ENCODE measurements at regions not wholly inside any gene's neighbourhood (a gene's known extent, or its start where the extent isn't known, plus 50 kb on each side); places are given as distances from the start of the nearest gene placed in this dataset.
A peak's percentile ranks its signal among the peaks of the same experiment; 100 is the strongest.
"Not testable (repeated sequence)": the region's sequence is repeated elsewhere in the genome, so short reads cannot be mapped to it uniquely, and the experiment has no call there.

GRCh38 chr20:25985597-25985996, 288.9 kb upstream of the ZNF337 start:
- no peak for DNase-seq

DNA sequence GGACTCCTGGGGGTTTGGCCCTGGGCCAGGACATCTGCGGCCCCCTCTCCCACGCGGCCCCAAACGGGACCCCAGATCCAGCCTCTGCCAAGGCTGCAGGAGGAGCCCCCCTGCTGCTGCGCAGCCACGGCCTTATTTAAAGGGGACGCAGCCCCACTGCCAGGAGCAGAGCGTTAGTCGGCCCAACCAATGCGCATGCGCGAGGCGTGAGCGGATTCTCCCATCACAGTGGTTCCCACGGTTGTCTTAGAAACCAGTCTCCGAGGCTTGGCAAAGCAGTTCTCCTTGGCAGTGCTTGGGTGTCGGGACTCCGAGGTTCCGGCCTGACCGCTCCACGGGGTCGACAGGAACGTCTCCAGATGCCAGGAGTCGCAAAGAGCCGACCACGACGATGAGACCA, 288.3 kb upstream of the ZNF337 start:
- DNase-seq = peak; percentile 82

- not testable (repeated sequence) for DNase-seq
These were observed 286.0 kb upstream of the ZNF337 start for GRCh38 chr20:25982701-25983100.

GRCh38 chr20:25978450-25979190, 282.0 kb upstream of the ZNF337 start:
- DNase-seq = not testable (repeated sequence)

GRCh38 chr20:25975816-25976215, 279.2 kb upstream of the ZNF337 start:
- DNase-seq = not testable (repeated sequence)

DNA sequence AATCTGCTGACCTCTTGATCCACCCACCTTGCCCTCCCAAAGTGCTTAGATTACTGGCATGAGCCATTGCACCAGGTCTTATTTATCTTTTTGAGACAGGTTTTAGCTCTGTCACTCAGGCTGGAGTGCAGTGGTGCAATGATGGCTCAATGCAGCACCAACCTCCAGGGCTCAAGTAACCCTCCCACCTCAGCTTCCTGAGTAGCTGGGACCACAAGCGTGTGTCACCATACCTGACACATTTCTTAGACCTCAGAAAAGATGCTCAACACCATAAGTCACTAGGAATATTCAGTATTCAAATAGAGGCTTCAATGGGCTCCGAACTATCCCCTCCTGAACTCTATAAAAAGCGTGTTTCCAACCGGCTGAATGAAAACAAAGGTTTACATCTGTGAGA, 268.6 kb upstream of the ZNF337 start:
- DNase-seq = not testable (repeated sequence)

DNA sequence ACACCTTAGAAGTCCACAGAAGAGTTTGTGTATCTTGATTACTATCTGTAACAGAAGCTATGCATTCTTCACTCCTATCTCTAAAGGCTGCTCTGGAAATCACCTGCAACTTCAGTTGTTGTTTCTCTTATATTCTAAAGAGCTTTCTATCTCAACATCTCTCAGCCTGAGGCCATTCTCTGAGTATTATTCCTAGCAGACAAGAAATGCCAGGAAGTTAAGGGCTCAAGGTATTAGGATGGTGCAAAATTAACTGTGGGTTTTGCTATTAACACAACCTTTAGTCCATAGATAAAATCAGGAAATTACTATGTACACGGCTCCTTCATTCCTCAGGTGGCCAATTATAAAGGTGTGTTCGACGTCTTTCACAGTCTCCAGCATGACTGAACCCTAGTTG, 257.2 kb upstream of the ZNF337 start:
- DNase-seq = not testable (repeated sequence)

GRCh38 chr20:25935230-25935629, 238.6 kb upstream of the ZNF337 start:
- not testable (repeated sequence) for DNase-seq

DNA sequence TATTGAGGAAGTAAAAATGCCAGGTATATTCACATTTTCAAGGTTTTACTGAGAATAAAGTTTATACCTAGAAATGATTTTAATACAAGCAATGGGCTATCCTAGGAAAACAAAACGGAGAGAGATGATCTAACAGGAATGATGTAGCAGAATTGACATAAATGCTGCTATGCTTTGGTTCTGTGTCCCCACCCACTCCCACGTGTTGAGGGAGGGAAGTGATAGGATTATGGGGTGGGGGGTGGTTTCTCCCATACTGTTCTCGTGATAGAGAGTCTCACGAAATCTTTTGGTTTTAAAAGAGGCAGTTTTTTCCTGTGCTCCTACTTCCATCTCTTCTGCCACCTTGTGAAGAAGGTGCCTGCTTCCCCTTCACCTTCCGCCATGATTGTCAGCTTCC, 236.2 kb upstream of the ZNF337 start:
- not testable (repeated sequence) for DNase-seq

- not testable (repeated sequence) for DNase-seq
These were observed 235.5 kb upstream of the ZNF337 start for GRCh38 chr20:25932170-25932569.

GRCh38 chr20:25902321-25902720, 205.7 kb upstream of the ZNF337 start:
- not testable (repeated sequence) for DNase-seq

DNA sequence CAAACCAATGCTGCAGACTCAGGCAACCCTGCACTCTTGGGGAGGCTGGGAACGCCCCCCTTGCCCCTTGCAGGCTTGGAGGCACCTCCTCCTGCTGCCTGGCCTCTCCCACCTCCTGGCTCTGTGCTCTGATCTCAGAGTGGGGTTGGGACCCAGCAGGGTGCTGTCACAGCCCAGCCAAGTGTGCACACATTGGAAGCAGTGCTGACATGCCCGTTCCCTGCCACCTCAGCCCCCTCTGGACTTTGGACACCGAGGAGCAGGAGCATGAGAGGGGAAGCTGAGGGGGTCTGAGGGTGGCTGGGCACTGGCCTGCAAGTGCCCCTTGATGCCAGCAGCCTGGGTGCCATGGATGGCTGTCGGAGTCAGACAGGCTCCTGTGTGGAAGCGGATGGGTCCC, 202.0 kb upstream of the ZNF337 start:
- DNase-seq = not testable (repeated sequence)

DNA sequence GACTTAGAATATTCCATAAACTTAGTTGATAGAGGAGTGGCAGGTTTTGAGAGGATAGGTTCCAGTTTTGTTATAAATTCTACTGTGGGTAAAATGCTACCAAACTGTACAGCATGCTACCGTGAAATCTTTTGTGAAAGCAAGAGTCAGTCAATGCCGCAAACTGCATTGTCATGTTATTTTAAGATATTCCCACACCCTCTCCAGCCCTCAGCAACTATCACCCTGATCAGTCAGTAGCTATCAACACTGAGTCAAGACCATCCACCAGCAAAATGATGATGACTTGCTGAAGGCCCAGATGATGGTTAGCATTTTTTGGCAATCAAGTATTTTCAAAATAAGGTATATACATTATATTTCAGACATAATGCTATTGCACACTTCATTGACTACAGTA, 182.4 kb upstream of the ZNF337 start:
- DNase-seq = not testable (repeated sequence)

- not testable (repeated sequence) for DNase-seq
These were observed 172.0 kb upstream of the ZNF337 start for GRCh38 chr20:25868650-25868979.

DNA sequence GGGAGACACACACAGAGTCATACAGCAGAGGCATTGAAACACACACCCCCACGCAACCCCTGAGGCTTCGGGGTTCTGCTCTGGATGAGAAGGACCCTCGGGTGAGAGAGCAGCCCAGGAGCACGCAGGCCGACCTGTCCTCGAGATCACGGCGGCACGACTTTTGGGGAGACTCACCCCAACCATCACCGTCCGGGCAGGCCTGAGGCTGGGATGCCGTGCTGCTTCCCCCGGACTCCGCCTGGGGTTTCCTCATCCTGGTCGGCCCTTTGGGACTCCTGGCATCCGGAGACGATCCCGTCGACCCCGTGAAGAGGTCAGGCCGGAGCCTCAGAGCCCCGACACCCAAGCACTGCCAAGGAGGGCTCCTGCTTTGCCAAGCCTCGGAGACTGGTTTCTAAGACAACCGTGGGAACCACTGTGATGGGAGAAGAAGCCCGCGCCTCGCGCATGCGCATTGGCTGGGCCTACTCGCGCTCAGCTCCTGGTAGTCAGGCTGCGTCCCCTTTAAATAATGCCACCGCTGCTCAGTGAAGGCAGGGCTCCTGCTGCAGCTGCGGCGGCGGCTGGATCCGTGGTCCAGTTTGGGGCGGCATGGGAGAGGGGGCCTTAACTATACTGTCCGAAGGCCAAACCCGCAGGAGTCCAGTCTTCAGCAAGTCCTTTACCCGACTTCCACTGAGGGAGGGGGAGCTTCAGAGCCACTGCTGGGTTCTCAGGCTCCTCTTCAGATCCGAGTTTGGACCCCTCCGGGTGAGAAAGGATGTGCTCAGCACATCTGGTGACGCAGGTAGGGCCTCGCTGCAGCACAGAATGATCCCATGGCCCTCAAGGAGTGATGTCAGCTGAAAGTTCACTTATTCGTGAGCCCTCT, 171.4 kb upstream of the ZNF337 start:
- peak; percentile 61 for DNase-seq

GRCh38 chr20:25867015-25867775, 170.5 kb upstream of the ZNF337 start:
- not testable (repeated sequence) for DNase-seq

DNA sequence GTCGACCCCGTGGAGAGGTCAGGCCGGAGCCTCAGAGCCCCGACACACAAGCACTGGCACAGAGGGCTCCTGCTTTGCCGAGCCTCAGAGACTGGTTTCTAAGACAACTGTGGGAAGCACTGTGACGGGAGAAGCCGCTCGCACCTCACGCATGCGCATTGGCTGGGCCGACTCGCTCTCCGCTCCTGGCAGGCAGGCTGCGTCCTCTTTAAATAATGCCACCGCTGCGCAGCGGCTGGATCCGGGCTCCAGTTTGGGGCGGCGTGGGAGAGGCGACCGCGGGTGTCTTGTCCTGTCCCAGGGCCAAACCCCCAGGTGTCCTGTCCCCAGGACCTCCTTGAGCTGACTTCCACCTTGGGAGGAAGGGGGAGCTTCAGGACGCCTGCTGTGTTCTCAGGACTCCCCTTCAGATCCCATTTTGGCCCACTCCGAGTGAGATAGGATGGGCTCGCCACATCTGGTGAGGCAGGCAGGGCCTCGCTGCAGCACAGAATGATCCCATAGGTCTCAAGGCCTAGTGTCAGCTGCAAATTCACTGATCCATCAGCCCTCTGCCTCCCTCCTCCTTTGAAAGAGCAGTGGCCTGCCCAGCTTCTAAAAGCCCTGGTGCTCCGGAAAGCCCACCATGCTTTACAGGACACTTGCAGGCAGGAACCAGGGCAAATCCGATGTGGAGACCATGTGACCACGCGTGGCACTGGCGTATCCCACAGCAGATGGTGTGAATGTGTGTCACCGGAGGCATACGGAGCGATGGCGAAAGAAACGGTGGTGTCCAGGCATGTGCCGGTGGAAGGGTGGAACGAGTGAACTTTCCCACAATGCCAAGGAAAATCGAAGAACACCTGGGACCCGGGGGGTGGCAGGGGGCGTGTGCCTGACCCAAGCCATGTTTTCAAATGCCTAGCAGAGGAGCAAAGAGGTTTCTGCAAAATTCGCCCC, 169.3 kb upstream of the ZNF337 start:
- peak; percentile 70 for DNase-seq

GRCh38 chr20:25864963-25865714, 168.5 kb upstream of the ZNF337 start:
- not testable (repeated sequence) for DNase-seq

DNA sequence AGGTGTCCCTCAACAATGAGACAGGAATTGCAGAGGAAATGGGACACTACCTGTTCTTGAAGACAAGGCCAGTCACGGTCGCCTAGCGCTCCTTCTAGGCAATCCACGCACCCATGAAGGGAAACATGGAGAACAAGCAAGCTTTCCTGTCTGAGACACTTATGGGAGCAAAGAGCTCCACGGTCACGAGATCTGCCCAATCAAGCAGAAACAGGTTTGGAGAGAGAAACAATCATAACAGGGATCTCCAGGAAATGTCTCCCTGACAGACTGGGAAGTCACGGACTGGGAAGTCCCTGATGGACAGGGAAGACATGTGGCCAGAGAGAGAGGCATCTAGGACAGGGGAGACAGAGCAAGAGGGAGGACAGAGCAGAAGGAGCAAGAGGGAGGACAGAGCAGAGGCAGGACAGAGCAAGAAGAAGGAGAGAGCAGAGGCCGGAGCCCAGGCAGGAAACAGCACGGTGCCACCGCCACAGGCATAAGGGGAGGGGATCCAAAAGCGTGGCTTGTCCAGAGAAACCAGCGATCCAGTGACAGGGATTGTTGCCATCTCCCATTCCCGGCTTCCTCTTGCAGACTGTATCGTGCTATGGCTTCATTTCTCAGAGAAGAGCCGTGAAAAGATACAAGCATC, 167.8 kb upstream of the ZNF337 start:
- DNase-seq = no peak

- no peak for DNase-seq
These were observed 167.1 kb upstream of the ZNF337 start for GRCh38 chr20:25863536-25864325.
